Fibroblast of villous mesenchyme (primary cell): ENCODE measurements at regions not wholly inside any gene's neighbourhood (a gene's known extent, or its start where the extent isn't known, plus 50 kb on each side); places are given as distances from the start of the nearest gene placed in this dataset.

Experiments
- DNase-seq: peaks from one replicate; pipeline ENCODE4 v3.0.0-alpha.2; 2010; ENCODE audit warnings: low read depth
- H3K4me3 ChIP-seq: 2 replicates; pipeline ENCODE4 v1.5.1; 2011; ENCODE audit warnings: low read depth, mild to moderate bottlenecking, low read length
- TF ChIP-seq, protein P1 (sequence below): IDR thresholded peaks from 2 replicates; pipeline ENCODE4 v1.5.1; 2012; ENCODE audit warnings: low read depth, mild to moderate bottlenecking, low read length; ENCODE audit not compliant: insufficient read depth

DNA sequence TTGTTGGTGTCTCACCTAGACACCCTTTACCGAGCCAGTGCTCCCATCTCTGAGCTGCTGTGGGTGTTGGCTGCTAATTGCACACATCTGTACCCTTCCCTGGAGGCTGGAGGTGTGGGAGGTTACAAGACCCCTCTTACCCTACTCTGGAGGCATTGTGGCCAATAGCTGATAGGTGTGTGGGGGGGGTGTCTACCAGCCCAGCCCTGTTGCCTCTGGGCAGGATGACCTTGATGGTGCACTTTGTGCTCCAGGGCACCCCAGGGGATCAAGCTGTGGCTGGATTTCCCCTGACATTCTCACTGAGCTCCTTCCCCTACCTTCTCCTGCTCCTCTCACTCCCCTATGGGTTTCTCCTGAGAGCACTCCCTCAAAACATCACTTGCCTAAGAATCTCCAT, 104.7 kb upstream of the ADPGK start:
- no peak for DNase-seq
- TF ChIP-seq, protein P1, sequence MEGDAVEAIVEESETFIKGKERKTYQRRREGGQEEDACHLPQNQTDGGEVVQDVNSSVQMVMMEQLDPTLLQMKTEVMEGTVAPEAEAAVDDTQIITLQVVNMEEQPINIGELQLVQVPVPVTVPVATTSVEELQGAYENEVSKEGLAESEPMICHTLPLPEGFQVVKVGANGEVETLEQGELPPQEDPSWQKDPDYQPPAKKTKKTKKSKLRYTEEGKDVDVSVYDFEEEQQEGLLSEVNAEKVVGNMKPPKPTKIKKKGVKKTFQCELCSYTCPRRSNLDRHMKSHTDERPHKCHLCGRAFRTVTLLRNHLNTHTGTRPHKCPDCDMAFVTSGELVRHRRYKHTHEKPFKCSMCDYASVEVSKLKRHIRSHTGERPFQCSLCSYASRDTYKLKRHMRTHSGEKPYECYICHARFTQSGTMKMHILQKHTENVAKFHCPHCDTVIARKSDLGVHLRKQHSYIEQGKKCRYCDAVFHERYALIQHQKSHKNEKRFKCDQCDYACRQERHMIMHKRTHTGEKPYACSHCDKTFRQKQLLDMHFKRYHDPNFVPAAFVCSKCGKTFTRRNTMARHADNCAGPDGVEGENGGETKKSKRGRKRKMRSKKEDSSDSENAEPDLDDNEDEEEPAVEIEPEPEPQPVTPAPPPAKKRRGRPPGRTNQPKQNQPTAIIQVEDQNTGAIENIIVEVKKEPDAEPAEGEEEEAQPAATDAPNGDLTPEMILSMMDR, result no peak
- no peak overlapping the region for H3K4me3 ChIP-seq

DNA sequence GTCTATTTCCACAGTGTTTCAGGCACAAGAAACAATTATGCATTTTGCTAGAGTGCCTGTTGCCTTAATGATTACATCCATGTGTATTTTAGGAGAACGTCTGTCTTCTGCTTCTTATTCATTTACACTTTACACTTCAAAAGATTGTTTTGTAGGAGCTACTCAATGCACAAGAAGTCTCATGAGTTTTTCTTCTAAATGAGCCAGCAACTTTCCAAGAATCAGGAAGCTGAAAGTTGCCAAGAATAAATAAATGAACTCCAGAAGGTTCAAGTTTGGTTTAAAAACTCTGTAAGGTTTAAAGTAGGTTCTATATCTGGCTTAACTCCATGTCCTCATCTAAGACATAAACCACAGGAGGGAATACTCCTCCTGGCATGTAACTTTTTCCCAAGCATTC, 103.8 kb upstream of the ADPGK start:
- TF ChIP-seq, protein P1, result no peak
- DNase-seq, result no peak
- no peak overlapping the region for H3K4me3 ChIP-seq

DNA sequence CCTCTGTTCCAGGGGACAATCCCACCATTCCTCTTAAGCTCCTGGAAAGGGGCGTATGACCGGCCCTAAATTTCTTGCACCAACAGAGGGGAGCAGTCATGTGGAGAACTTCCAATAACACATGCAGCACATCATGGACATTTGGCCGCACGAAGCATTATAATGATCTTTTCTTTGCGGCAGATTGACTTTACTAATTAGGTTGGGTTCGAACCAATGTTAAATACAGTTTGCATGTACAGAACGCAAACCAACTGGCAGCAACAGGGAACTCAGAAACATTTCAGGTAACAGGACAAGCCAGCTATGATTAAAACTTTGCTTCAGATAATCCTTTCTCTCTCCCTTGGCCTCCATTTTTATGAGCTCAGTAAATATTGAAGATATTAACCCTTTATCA, 100.8 kb upstream of the ADPGK start:
- no peak overlapping the region for H3K4me3 ChIP-seq
- DNase-seq, result no peak
- TF ChIP-seq, protein P1, result no peak

DNA sequence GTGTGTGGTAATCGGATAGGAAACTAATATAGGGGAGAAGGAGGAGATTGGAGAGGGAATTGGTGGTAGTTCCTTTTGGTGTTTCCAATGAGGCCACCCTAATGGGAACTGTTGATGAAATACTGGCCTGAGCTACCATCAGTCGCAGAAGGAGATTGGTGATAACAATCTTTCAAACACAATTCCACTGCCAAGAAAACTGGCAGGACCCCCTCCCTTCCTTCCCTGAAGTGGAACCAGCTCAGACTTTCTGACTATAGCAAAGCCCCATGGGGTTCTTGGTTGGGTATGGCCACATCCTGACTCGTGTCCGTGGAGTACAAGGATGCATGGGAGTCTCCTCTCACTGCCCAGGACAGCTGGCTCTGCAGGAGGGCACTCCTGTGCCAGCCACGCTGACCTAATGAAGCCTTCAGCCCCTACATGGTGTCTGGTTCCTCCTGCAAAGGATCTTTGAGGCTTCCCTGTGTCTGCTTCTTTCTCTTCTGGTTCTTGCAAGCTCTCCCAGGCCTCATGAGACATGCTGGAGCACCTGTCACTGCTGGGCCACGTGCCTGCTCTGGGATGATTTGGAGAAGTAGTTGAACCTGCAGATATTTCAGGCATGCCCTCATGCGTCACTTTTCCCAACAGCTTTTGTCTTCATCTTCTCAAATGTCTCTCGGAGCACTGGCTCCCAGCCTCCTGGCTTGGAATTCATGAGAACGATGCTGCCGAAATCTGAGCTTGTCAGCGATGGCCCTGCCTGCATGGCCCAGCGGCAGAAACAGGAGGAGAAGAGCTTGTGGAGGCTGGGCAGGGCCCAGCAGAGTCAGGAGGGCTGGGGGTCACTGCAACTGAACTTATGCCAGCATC, 90.0 kb upstream of the ADPGK start:
- no peak for DNase-seq
- TF ChIP-seq, protein P1, result no peak

DNA sequence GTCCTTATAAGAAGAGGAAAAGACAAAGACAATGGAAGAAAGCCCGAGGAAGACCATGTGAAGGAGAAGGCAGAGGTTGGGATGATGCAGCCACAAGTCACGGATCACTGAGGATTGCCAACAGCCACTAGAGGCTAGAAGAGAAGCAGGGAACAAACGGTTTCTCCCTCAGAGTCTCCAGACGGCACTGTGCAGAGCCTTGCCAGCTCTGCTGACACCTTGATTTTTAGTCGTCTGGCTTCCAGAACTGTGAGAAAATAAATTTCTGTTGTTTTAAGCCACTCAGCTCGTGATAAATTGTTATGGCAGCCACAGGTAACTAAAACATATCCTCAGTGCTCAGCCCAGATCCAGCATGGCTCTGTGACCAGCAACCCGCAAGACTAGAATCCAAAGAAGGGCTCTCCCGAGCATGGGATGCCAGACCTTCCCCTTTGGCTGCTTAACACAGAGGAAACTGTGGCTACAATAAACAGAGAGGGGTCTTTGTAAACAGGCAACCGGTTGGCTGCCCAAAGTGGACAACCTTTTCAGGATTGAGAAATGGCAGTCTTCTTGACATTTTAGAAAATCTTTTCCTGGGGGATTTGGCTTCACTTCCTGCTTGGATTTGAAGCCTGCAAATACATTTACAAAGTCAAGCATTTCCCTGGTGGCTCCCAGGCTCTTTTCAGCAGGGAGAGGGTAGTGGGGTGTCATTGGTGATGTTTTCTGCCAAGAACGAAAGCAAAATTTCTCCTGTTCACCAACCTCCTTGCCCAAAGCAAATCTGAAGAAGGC, 88.7 kb upstream of the ADPGK start:
- H3K4me3 ChIP-seq, result no peak overlapping the region
- no peak for DNase-seq

More for the DNA sequence above, 90.0 kb upstream of the ADPGK start:
- no peak overlapping the region for H3K4me3 ChIP-seq

DNA sequence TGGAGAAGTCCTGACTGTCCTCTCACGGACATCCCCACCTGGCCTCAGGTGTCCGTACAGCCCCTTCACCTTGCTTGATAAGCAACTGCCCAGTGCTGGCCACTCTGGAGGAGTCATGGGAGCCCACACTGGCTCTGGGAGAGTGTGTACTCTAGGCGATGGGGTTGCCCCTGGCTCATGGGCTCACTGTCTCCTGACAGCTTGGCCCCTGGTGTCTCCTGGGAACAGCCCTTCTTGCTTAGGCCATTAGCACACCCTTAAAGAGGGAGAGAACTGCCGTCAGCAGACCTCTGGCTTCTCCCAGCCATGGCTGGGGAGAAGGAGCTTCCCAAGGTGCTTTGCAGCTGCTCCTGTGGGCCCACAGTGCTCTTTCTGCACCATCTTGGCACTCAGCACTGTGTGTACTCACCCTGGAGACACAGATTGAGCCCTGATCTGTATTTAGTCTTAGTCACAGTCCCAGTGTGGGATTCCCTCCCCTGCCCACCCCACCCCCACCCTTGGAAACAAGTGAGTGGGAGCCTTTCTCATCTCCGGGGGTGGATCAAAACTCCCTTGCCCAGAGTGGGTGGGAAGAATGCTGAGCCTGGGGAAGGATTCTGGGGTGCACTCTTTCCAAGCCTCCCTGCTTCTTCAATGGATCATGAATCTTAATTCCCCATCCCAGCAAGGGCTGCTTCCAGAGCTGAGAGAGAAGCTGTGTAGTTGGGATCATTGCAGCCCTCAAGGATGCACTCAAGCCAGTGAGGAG, 83.5 kb upstream of the ADPGK start:
- TF ChIP-seq, protein P1, result no peak
- no peak for DNase-seq
- H3K4me3 ChIP-seq, result no peak overlapping the region

More for the DNA sequence above, 88.7 kb upstream of the ADPGK start:
- TF ChIP-seq, protein P1, result no peak
